HepG2 (cell line): ENCODE measurements at regions not wholly inside any gene's neighbourhood (a gene's known extent, or its start where the extent isn't known, plus 50 kb on each side); places are given as distances from the start of the nearest gene placed in this dataset.

Source experiments
- ATAC-seq: fragments of 200-7000 bp; cut with Tn5 transposase; 3 replicates; pipeline ENCODE4 v1.9.1; 2020; ENCODE audit warnings: mild to moderate bottlenecking, moderate library complexity
- BruUV-seq: library from RNA; stranded (reverse); fragments of 400-500 nt; replicated peaks from 2 replicates; lab custom pipeline; 2021; lab: Mats Ljungman, UMichigan
- CTCF ChIA-PET: fragments of 300-600 bp; formaldehyde crosslinking; extraction: SDS; loops from one replicate; lab custom pipeline; 2021; ENCODE audit warnings: low total read pairs, inconsistent platforms, low intra/inter-chr PET ratio; lab: Yijun Ruan, JAX
- POLR2A ChIA-PET: fragments of 350-600 bp; sonication (Branson Sonifier 250); formaldehyde crosslinking; loops from one replicate; lab custom pipeline; 2020; ENCODE audit warnings: antibody characterized with exemption, inconsistent platforms; lab: Yijun Ruan, JAX
- DNase-seq: peaks from one replicate; pipeline ENCODE4 v3.0.0-alpha.2; 2015; ENCODE audit warnings: low spot score
- FAIRE-seq: peaks from 3 replicates; lab custom pipeline; 2011; peaks lifted over from hg19 to GRCh38; lab: Jason Lieb, UNC
- H2AFZ ChIP-seq: one replicate; pipeline ENCODE4 v1.6.1; 2011; ENCODE audit warnings: low read length, inconsistent platforms
- H3K27ac ChIP-seq: fragments of 300-600 bp; 3 replicates; pipeline ENCODE4 v1.8.0; 2011; ENCODE audit warnings: mixed run types, mild to moderate bottlenecking, mixed read lengths, low read length, inconsistent platforms; ENCODE audit not compliant: insufficient read depth; ENCODE audit errors: extremely low read length
- H3K27me3 ChIP-seq, 2 experiments: fragments of 200-600 bp in 1 of 2; 2 replicates in 1 of 2; 3 replicates in 1 of 2; pipeline versions ENCODE4 v1.6.0 to v1.8.0; 2011; ENCODE audit warnings: low read length in 2 of 2, mild to moderate bottlenecking in 2 of 2, moderate library complexity in 2 of 2, inconsistent platforms in 1 of 2; ENCODE audit not compliant: insufficient read depth in 2 of 2, control insufficient read depth in 1 of 2
- H3K36me3 ChIP-seq, 2 experiments: fragments of 200-600 bp in 1 of 2; replicated peaks in 1 of 2; 2 replicates in 1 of 2; 3 replicates in 1 of 2; pipeline versions ENCODE4 v1.5.1 to v1.8.0; 2011; ENCODE audit warnings: low read length in 2 of 2, inconsistent platforms in 1 of 2; ENCODE audit not compliant: insufficient read depth in 2 of 2, control insufficient read depth in 1 of 2
- H3K4me1 ChIP-seq: 2 replicates; pipeline ENCODE4 v1.5.1; 2012; ENCODE audit warnings: low read length, inconsistent platforms; ENCODE audit not compliant: insufficient read depth
- H3K4me2 ChIP-seq: 2 replicates; pipeline ENCODE4 v1.6.0; 2011; ENCODE audit warnings: low read depth, low read length, inconsistent platforms
- H3K4me3 ChIP-seq, 3 experiments: fragments of 200-600 bp in 1 of 3; sonication (generic), shearing (Covaris generic) in 1 of 3; replicated peaks in 1 of 3; 2 replicates each; pipeline ENCODE4 v1.5.1; 2011 to 2016; ENCODE audit warnings: low read length in 3 of 3, inconsistent platforms in 2 of 3, low read depth in 2 of 3, mild to moderate bottlenecking in 2 of 3, control low read depth in 1 of 3, mixed read lengths in 1 of 3; ENCODE audit not compliant: insufficient read depth in 1 of 3
- H3K79me2 ChIP-seq: one replicate; pipeline ENCODE4 v1.6.1; 2011; ENCODE audit warnings: low read length, inconsistent platforms; ENCODE audit not compliant: insufficient read depth
- H3K9ac ChIP-seq: 2 replicates; pipeline ENCODE4 v1.6.0; 2011; ENCODE audit warnings: mild to moderate bottlenecking, low read depth, low read length, inconsistent platforms; ENCODE audit not compliant: insufficient read depth
- H3K9me3 ChIP-seq: 2 replicates; pipeline ENCODE4 v1.5.1; 2012; ENCODE audit warnings: mild to moderate bottlenecking, low read length
- H4K20me1 ChIP-seq: 2 replicates; pipeline ENCODE4 v1.6.0; 2011; ENCODE audit warnings: inconsistent platforms, mild to moderate bottlenecking, low read length, moderate library complexity; ENCODE audit not compliant: insufficient read depth
- ARID3A ChIP-seq: IDR thresholded peaks from 2 replicates; pipeline ENCODE4 v1.6.1; 2012; ENCODE audit warnings: low read depth, low read length, improper control_type of control experiment
- ARID5B ChIP-seq: IDR thresholded peaks from 2 replicates; pipeline ENCODE4 v1.4.0; 2020; ENCODE audit warnings: mild to moderate bottlenecking, missing genetic modification reagents
- BCL6 ChIP-seq: IDR thresholded peaks from 2 replicates; pipeline ENCODE4 v1.6.1; 2016; ENCODE audit warnings: missing genetic modification reagents, missing compliant biosample characterization
- CREBL2 ChIP-seq: sonication (generic); formaldehyde crosslinking; IDR thresholded peaks from 2 replicates; pipeline ENCODE4 v1.8.1; 2023; ENCODE audit warnings: missing genetic modification reagents, mild to moderate bottlenecking, borderline replicate concordance
- GATA4 ChIP-seq: sonication (generic); IDR thresholded peaks from 2 replicates; pipeline ENCODE4 v1.6.1; 2016; ENCODE audit warnings: antibody characterized with exemption, low read depth, borderline replicate concordance
- GATAD2A ChIP-seq: IDR thresholded peaks from 2 replicates; pipeline ENCODE4 v1.6.1; 2016
- HMGA1 ChIP-seq: sonication (generic); formaldehyde crosslinking; conservative IDR thresholded peaks from 2 replicates; pipeline ENCODE4 v1.4.0; 2020; ENCODE audit warnings: missing genetic modification reagents
- HOXA9 ChIP-seq: sonication (generic); formaldehyde crosslinking; IDR thresholded peaks from 2 replicates; pipeline ENCODE4 v1.8.1; 2022; ENCODE audit warnings: missing genetic modification reagents, mild to moderate bottlenecking, moderate library complexity, borderline replicate concordance
- TBX3 ChIP-seq: fragments of 450-650 bp; IDR thresholded peaks from 2 replicates; pipeline ENCODE4 v1.6.1; 2017; ENCODE audit warnings: antibody characterized with exemption, mild to moderate bottlenecking, inconsistent platforms, borderline replicate concordance
- ZEB1 ChIP-seq: IDR thresholded peaks from 2 replicates; pipeline ENCODE4 v1.6.1; 2012; ENCODE audit warnings: mild to moderate bottlenecking, low read depth, inconsistent platforms; ENCODE audit not compliant: insufficient replicate concordance
- ZFAT ChIP-seq: sonication (generic); formaldehyde crosslinking; conservative IDR thresholded peaks from 2 replicates; pipeline ENCODE4 v1.8.1; 2023; ENCODE audit warnings: missing genetic modification reagents, inconsistent platforms
- ZMYM2 ChIP-seq: sonication (generic); formaldehyde crosslinking; IDR thresholded peaks from 2 replicates; pipeline ENCODE4 v1.8.0; 2022; ENCODE audit warnings: mild to moderate bottlenecking, missing genetic modification reagents
- ZNF251 ChIP-seq: sonication (generic); formaldehyde crosslinking; IDR thresholded peaks from 2 replicates; pipeline ENCODE4 v1.9.0; 2021; ENCODE audit warnings: mild to moderate bottlenecking, missing genetic modification reagents
- ZNF382 ChIP-seq: sonication (generic); formaldehyde crosslinking; IDR thresholded peaks from 2 replicates; pipeline ENCODE4 v1.5.0; 2020; ENCODE audit warnings: missing genetic modification reagents, mild to moderate bottlenecking, borderline replicate concordance
- ZNF773 ChIP-seq: sonication (generic); formaldehyde crosslinking; IDR thresholded peaks from 2 replicates; pipeline ENCODE4 v1.4.0; 2020; ENCODE audit warnings: missing genetic modification reagents, borderline replicate concordance
- ZNF850 ChIP-seq: sonication (generic); formaldehyde crosslinking; conservative IDR thresholded peaks from 2 replicates; pipeline ENCODE4 v1.9.0; 2021; ENCODE audit warnings: mild to moderate bottlenecking, missing genetic modification reagents
- ZXDC ChIP-seq: sonication (generic); formaldehyde crosslinking; IDR thresholded peaks from 2 replicates; pipeline ENCODE4 v1.5.0; 2020; ENCODE audit warnings: mild to moderate bottlenecking, missing genetic modification reagents
- WGBS: methylation state at CpG from one replicate; pipeline ENCODE4 v1.1.6; 2017; ENCODE audit warnings: low lambda C conversion rate; 5-methylcytosine and 5-hydroxymethylcytosine counted together
- in situ Hi-C: cut with HindIII; loops from 2 replicates; pipeline ENCODE4 v1.10.0; 2017; ENCODE audit warnings: low pct_unique_long_range_greater_than_20kb; ENCODE audit not compliant: extremely low pct_ligation_motif_present
- intact Hi-C: fragments of 100-400 bp; cut with micrococcal nuclease; formaldehyde crosslinking; loops from one replicate; pipeline ENCODE4 v1.10.0; 2022; ENCODE audit not compliant: unreplicated experiment

GRCh38 chrX:20523626-20524312 is 257.1 kb upstream of the RPS6KA3 start:
- in situ Hi-C loops, result no loop called here
- intact Hi-C loops, result no loop called here
- H3K27me3 ChIP-seq, result no peaks in the 10 kb centered on the region
- TF ChIP-seq ZXDC (no peak), TBX3 (no peak), ARID5B (no peak), ZNF773 (CRISPR knock-in tag) (no peak), BCL6 (CRISPR knock-in tag) (no peak), ZNF382 (no peak), ZFAT (CRISPR knock-in tag) (no peak), HMGA1 (no peak), GATA4 (no peak), ZNF850 (CRISPR knock-in tag) (no peak), ZNF251 (no peak), CREBL2 (CRISPR knock-in tag) (no peak), ZEB1 (no peak), ZMYM2 (CRISPR knock-in tag) (no peak), GATAD2A (CRISPR knock-in tag) (no peak), ARID3A (no peak), HOXA9 (CRISPR knock-in tag) (no peak)

More at GRCh38 chrX:20523626-20524312, 257.1 kb upstream of the RPS6KA3 start:
- no peak overlapping the region for H3K27ac ChIP-seq
- H4K20me1 ChIP-seq, result no peaks in the 10 kb centered on the region
- 95% methylated on average over 2 of the region's 5 CpGs for WGBS
- H2AFZ ChIP-seq, result no peak overlapping the region
- no peak overlapping the region for H3K4me2 ChIP-seq
- no TSS peak for BruUV-seq
- no peak overlapping the region for H3K4me3 ChIP-seq
- ChIA-PET POLR2A (no interaction called here), CTCF (no interaction called here)
- ATAC-seq (no peak), DNase-seq (no peak), FAIRE-seq (no peak)
- peaks cover 24% of the 10 kb centered on the region for H3K4me1 ChIP-seq
- no peak overlapping the region for H3K9ac ChIP-seq
- H3K79me2 ChIP-seq, result no peaks in the 10 kb centered on the region
- H3K36me3 ChIP-seq, result no peaks in the 10 kb centered on the region
- H3K9me3 ChIP-seq, result no peaks in the 10 kb centered on the region
